Tibial artery (tissue), 4 donors: ENCODE measurements at regions not wholly inside any gene's neighbourhood (a gene's known extent, or its start where the extent isn't known, plus 50 kb on each side); places are given as distances from the start of the nearest gene placed in this dataset.

Source experiments
- DNase-seq, 2 donors: peaks; one replicate each; pipeline ENCODE4 v3.0.0-alpha.2; 2019
- H3K27ac ChIP-seq, 2 donors: fragments of 200-600 bp; sonication (generic) in 1 of 2; 1 replicate in 1 of 2; 2 replicates in 1 of 2; pipeline ENCODE4 v1.5.1; 2018 to 2019; ENCODE audit warnings: mild to moderate bottlenecking in 1 of 2
- H3K27me3 ChIP-seq, 2 donors: fragments of 200-600 bp; sonication (generic) in 1 of 2; one replicate each; pipeline versions ENCODE4 v1.5.1 to v1.6.0; 2016 to 2019
- H3K36me3 ChIP-seq, 3 donors: fragments of 200-600 bp; sonication (generic) in 2 of 3; one replicate each; pipeline ENCODE4 v1.5.1; 2016 to 2019; ENCODE audit warnings: mild to moderate bottlenecking in 2 of 3
- H3K4me1 ChIP-seq, 4 donors: fragments of 200-600 bp; sonication (generic) in 2 of 4; 1 replicate in 3 of 4; 2 replicates in 1 of 4; pipeline ENCODE4 v1.5.1; 2016 to 2019
- H3K4me3 ChIP-seq, 2 donors: fragments of 200-600 bp; sonication (generic) in 1 of 2; 1 replicate in 1 of 2; 2 replicates in 1 of 2; pipeline ENCODE4 v1.5.1; 2018 to 2019; ENCODE audit warnings: mild to moderate bottlenecking in 2 of 2
- H3K9me3 ChIP-seq, 3 donors: fragments of 200-600 bp; sonication (generic) in 1 of 3; one replicate each; pipeline ENCODE4 v1.5.1; 2016 to 2019
- CTCF ChIP-seq, 2 experiments: fragments of 200-600 bp in 1 of 2; fragments of 450-650 bp in 1 of 2; IDR thresholded peaks; one replicate each; pipeline ENCODE4 v1.5.1; 2017 to 2019; ENCODE audit warnings: antibody characterized with exemption in 2 of 2, mild to moderate bottlenecking in 1 of 2, moderate library complexity in 1 of 2
- intact Hi-C: fragments of 100-400 bp; cut with DNase I; formaldehyde crosslinking; loops from one replicate; pipeline ENCODE4 v1.15.0; 2023; ENCODE audit warnings: low total_unique reads

- Histone ChIP-seq H3K4me1 (peaks cover 0 to 37% (median 17%) of the 10 kb centered on the region in 4 donors), H3K9me3 (no peaks in the 10 kb centered on the region), H3K27me3 (no peaks in the 10 kb centered on the region), H3K27ac (peak overlapping the region; percentile 60 to 78), H3K36me3 (no peaks in the 10 kb centered on the region), H3K4me3 (no peak overlapping the region)
- no peak for DNase-seq
- intact Hi-C loops = no loop called here
- no peak for TF ChIP-seq CTCF (IDR thresholded peaks at IDR 0.05)
These were observed 239.1 kb upstream of the FGGY start for GRCh38 chr1:59057796-59058195.

- Histone ChIP-seq H3K4me1 (peaks cover 0 to 40% (median 19%) of the 10 kb centered on the region in 4 donors), H3K9me3 (no peaks in the 10 kb centered on the region), H3K4me3 (no peak overlapping the region), H3K36me3 (no peaks in the 10 kb centered on the region), H3K27me3 (no peaks in the 10 kb centered on the region), H3K27ac (peak overlapping the region in 1 of 2 donors; percentile 60)
- no peak for TF ChIP-seq CTCF (IDR thresholded peaks at IDR 0.05)
- intact Hi-C loops = no loop called here
- DNase-seq = no peak
These were observed 238.0 kb upstream of the FGGY start for GRCh38 chr1:59058665-59059439.

GRCh38 chr1:59061876-59062275 is 235.0 kb upstream of the FGGY start:
- peak; percentile 88 to 90 for DNase-seq
- peak overlapping the region; percentile 34 to 42 for H3K4me3 ChIP-seq
- intact Hi-C loops = no loop called here
- TF ChIP-seq CTCF (IDR thresholded peaks at IDR 0.05) = no peak
- no peaks in the 10 kb centered on the region for H3K9me3 ChIP-seq
- H3K27ac ChIP-seq = peak overlapping the region; percentile 76 to 78
- peaks cover 0 to 28% (median 12%) of the 10 kb centered on the region in 4 donors for H3K4me1 ChIP-seq
- H3K27me3 ChIP-seq = no peaks in the 10 kb centered on the region
- no peaks in the 10 kb centered on the region for H3K36me3 ChIP-seq

GRCh38 chr1:59062743-59063142 is 234.2 kb upstream of the FGGY start:
- Histone ChIP-seq H3K27ac (peak overlapping the region; percentile 76 to 78), H3K4me1 (peaks cover 0 to 19% (median 5%) of the 10 kb centered on the region in 4 donors), H3K27me3 (no peaks in the 10 kb centered on the region), H3K9me3 (no peaks in the 10 kb centered on the region), H3K36me3 (no peaks in the 10 kb centered on the region), H3K4me3 (peak overlapping the region in 1 of 2 donors; percentile 34)
- no peak for TF ChIP-seq CTCF (IDR thresholded peaks at IDR 0.05)
- DNase-seq = peak in 1 of 2 donors; percentile 55
- intact Hi-C loops = no loop called here

GRCh38 chr1:59063501-59063900 is 233.4 kb upstream of the FGGY start:
- no peak overlapping the region for H3K4me3 ChIP-seq
- DNase-seq = no peak
- H3K4me1 ChIP-seq = peaks cover 0 to 16% (median 3%) of the 10 kb centered on the region in 4 donors
- intact Hi-C loops = no loop called here
- TF ChIP-seq CTCF (IDR thresholded peaks at IDR 0.05) = no peak
- H3K27ac ChIP-seq = peak overlapping the region in 1 of 2 donors; percentile 76
- H3K36me3 ChIP-seq = no peaks in the 10 kb centered on the region
- H3K9me3 ChIP-seq = no peaks in the 10 kb centered on the region
- H3K27me3 ChIP-seq = no peaks in the 10 kb centered on the region
